HG03139 (cell line): ENCODE measurements at regions not wholly inside any gene's neighbourhood (a gene's known extent, or its start where the extent isn't known, plus 50 kb on each side); places are given as distances from the start of the nearest gene placed in this dataset.
"Not testable (repeated sequence)": the region's sequence is repeated elsewhere in the genome, so short reads cannot be mapped to it uniquely, and the experiment has no call there.

ENCODE experiments used
- ATAC-seq: cut with Tn5 transposase; IDR thresholded peaks from one replicate; pipeline ENCODE4 v1.9.1; 2021; ENCODE audit not compliant: unreplicated experiment

- no peak for ATAC-seq
Observed at GRCh38 chr3:110576960-110577359, 494.7 kb upstream of the NECTIN3 start.

DNA sequence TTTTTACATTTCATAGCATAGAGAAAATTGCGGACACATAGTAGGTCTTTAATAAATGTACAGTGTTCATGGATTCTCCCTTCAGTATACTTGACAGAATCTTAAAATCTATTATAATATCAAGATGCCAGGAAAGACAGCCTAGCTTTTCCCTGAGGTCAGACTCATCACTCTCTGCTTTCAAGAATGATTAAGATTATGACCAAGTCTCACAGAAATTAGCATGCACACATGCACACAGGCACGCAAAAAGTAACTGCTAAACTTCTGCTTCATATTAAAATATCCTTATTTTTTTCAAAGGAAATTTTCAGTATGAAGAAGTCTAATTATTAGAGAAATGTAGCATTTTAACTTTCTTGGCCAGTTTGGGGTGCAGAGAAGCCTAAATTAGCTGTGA is 493.8 kb upstream of the NECTIN3 start:
- ATAC-seq = no peak

GRCh38 chr3:110579840-110580550 is 491.6 kb upstream of the NECTIN3 start:
- ATAC-seq = no peak

DNA sequence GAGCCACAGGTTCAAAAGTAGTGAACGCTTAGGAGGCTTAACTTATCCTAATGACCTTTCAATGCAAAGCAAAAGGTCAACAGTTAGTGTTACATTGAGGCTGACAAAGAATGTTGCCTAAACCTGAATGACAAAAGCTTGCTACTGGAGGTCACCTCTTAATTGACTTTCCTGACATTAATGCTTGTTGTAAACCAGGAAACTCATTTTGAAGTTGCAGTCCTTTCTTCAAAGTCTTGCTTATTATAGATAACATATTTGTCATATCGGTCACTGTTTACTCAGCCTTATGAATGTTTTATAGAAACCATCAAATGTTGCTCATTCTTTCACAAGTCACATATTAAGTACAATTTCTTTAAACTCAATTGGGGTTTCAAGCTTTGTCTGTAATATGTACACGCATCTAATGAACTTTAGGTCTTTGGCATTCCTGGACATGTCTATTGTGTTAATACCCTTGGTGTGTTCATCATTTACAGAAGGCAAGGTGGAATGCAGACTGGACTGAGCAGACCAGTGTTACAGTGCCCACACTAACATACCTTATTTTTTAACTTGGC is 488.2 kb upstream of the NECTIN3 start:
- ATAC-seq = no peak

DNA sequence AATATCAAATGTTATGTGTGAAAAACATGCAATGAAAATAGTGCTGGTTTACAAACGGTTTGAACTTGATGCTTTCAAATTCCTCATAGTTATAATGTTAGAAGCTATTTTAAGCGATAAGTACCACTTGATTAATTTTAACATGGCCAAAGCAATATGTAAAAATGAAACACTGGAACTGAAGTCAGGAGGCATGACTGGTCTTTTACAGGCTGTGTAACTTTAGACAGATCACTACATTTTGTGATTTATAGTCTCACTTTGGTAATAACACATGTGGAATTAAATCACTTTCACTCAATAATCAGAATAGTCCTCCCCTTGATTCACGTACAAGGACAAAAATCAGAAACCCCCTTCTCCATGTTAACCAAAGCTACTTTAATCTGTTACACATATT is 482.7 kb upstream of the NECTIN3 start:
- no peak for ATAC-seq

- ATAC-seq = no peak
Observed at GRCh38 chr3:110589341-110589740, 482.3 kb upstream of the NECTIN3 start.

DNA sequence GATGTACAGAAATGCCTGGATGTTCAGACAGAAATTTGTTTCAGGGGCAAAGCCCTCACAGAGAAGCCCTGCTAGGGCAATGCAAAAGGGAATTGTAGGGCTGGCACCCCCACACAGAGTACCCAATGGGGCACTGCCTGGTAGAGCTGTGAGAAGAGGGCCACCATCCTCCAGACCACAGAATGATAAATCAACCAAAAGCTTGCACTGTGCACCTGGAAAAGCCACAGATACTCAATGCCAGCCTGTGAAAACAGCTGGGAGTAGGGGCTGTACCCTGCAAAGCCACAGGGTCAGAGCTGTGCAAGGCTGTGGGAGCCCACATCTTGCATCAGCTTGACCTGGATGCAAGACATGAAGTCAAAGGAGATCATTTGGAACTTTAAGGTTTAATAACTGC is 477.9 kb upstream of the NECTIN3 start:
- no peak for ATAC-seq

DNA sequence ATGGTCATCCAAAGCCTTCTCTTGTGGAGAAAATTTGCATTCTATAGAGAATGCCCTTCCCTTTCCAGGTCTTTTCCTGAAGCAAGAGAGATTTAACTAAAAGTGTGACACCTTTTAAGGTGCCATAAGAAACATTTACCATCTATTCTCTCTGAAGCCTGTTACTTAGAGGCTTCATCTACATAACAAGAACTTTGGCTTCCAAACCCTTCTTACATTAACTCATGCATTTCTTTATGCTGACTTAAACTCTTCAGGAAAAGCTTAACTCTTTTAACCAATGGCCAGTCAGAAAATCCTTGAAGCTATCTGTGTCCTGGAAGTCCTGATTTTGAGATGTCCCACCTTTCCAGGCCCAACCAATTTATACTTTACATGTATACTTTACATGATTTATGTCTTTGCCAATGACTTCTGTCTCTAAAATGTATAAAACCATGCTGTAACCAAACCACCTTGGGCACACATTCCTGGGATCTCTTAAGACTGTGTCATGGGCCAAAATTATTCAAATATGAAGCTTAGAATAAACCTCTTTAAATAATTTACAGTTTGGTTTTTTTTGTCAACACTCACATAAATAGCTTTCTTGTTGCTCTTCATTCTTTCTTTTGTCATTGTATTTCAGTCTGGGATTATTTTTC is 472.6 kb upstream of the NECTIN3 start:
- ATAC-seq = no peak

- no peak for ATAC-seq
Observed at GRCh38 chr3:110608566-110608965, 463.1 kb upstream of the NECTIN3 start.

GRCh38 chr3:110612045-110612444 is 459.6 kb upstream of the NECTIN3 start:
- ATAC-seq = no peak

DNA sequence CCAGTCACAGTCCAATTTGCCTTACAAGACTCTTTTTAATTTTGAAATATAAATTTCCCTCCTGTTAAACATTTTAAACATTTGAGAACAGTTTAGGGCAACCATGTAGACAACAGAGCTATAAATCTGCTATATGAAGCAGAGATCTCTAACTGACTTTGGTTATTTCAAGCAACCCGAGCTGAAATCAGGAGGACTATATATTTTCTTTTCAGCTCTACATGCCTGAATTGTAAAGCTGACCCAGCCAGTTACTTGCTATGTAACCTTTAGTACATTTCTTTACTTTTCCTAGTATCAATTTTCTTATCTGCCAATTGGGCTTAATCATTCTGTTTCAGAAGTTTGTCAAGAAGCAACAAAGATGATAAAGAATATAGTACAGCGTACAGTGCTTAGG is 457.4 kb upstream of the NECTIN3 start:
- ATAC-seq = no peak

- no peak for ATAC-seq
Observed at GRCh38 chr3:110615454-110615853, 456.2 kb upstream of the NECTIN3 start.

DNA sequence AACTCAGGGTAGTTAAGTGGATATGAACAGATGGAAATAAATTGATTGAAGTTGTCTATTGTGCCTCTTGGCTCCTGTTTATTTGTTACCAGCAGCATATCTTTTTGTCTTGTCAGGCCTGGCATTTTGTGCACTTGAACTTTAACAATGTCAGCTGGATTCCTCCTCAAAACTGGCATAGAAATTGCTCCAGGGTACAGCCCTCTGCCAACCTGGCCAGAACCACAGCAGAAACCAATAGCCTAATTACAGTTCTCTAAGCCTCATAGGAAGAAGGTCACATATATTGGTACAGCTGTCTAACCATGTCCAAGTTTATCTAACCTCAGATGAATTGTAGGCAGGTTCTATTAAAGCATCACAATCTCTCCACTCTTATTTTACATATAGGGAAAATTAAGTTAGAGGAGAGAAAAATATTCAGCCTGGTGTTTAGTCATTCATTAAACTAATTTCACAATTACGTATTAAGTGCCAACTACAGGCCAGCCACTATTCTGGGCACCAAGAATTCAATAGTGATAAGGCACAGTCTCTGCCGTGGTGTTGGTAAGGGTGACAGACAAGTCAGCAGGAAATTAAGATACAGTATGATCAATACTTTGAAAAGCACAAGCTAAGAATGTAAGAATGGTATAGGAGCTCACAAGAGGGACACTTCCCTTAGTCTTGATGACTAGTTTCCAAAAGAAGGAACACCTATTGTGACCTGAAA is 452.9 kb upstream of the NECTIN3 start:
- ATAC-seq = no peak

DNA sequence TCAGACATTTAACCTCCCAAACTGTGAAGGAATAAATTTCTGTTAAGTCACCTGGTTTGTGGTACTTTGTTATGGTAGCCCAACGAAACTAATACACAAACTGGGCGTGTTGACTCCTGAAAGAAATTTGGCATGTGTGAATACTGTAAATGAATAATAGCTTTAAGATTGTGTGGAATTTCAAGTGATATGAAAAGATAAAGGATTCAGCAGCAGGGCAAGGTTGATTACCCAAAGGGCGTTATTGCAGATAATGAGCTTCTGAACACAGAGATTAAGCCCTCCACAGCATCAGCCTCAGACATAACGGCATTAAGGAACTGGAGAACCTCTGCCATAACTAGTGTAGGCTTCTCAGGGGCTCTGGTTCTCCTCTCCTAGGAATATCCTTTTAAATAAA is 451.5 kb upstream of the NECTIN3 start:
- ATAC-seq = no peak

GRCh38 chr3:110623571-110623970 is 448.0 kb upstream of the NECTIN3 start:
- ATAC-seq = no peak

DNA sequence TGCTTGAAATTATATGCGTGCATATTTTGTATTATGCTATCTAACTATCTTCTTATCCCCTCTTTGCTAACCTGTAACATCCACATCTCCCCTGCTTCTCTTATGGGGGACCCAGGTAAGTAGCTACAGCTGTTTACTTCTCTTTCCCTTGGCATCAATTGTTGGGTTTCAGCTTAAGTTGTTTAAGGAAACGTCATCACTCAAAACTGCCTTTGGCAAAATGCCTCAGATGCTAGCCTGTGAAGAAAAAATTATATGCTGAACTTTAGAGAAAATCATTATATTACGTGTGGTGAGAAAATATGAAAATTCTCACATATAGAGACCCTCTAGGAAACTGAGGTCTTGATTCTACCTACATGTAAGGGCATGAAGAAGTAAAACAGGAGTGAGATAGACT is 447.0 kb upstream of the NECTIN3 start:
- ATAC-seq = no peak

DNA sequence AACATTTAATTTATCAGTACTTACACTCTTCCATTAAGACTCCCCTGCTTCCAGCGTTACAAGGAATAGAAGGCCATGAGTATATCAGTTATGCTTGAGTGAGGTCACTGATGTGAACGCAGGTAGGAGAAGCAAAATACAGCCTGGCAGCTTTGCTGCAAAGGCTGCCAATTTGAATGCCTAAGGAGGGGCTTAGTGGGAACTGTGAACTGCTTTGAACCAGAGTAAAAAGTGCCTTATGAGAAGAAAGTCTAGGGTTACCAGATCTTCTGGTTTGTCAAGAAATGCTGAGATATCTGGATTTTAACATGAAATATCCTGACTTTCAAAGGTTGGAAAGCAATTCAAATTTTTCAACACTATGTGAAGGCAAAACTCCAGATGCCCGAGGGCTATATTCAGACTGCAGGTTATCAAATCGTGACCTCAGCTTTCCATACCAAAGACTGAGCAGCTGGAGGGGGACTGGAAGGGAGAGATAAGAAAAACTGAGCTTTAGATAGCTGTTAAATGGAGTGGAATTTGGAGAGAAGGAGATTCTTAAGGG is 446.3 kb upstream of the NECTIN3 start:
- ATAC-seq = no peak

DNA sequence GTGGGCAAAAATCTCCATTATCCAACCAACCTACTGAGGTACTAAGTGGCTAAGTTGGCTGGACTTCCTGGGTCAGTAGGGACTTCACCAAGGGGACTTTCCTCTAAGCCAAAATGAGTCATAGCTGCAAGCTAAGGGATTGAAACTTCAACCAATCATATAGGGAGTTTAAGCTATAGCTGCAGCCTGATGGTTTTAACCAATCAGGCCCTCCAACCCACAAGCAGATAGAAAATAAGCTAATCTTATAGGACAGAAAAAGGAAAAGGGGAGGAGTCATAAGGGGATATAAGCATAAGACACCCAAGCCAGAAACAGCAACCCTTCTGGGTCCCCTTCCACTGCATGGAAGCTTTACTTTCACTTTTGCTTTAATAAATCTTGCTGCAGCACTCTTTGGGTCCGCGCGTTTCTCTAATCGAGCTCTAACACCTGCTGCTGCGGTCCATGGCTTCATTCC is 444.9 kb upstream of the NECTIN3 start:
- not testable (repeated sequence) for ATAC-seq

DNA sequence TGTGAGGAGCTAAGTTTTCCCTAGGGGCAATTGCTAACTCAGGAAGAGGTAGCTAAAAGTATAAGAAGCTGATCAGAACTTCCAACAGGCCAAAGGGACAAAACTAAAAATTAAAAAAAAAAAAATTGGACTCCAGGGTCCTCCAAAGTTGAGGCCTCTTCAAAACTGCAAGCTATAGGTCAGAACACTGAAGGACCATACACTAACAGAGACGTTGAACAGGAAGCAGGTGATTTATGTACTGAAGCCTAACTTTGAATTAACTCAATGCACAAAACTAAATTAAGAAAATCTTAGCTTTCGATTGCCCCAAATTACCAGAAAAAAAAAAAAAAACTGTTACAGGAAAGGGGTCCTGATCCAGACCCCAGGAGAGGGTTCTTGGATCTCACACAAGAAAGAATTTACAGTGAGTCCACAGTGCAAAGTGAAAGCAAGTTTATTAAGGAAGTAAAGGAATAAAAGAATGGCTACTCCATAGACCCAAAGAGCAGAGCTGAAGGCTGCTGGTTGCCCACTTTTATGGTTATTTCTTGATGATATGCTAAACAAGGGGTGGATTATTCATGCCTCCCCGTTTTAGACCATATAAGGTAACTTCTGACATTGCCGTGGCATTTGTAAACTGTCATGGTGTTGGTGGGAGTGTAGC is 442.8 kb upstream of the NECTIN3 start:
- ATAC-seq = no peak

DNA sequence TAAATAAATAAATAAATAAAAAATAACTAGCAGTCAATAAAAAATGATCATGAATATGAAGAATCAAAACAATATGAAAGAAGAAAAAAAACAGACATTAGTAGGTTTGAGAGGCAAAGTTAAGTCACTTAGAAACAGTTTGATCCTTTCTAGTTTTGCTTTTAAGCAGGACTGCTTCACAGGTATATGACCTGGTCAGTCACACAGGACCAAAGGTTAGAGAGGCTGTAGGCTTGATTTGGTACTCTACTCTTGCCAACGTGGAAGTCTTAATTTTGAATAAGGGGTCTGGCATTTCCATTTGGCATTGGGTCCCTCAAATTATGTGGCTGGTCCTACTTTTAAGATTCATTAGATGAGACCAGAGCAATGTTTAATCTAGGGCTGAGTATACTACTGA is 441.7 kb upstream of the NECTIN3 start:
- ATAC-seq = no peak

- ATAC-seq = no peak
Observed at GRCh38 chr3:110644203-110644602, 427.4 kb upstream of the NECTIN3 start.
